T follicular helper cell (primary cell): ENCODE measurements at regions not wholly inside any gene's neighbourhood (a gene's known extent, or its start where the extent isn't known, plus 50 kb on each side); places are given as distances from the start of the nearest gene placed in this dataset.

ENCODE experiments used
- DNase-seq: peaks from one replicate; pipeline ENCODE4 v3.0.0-alpha.2; 2020; ENCODE audit warnings: low read depth

DNA sequence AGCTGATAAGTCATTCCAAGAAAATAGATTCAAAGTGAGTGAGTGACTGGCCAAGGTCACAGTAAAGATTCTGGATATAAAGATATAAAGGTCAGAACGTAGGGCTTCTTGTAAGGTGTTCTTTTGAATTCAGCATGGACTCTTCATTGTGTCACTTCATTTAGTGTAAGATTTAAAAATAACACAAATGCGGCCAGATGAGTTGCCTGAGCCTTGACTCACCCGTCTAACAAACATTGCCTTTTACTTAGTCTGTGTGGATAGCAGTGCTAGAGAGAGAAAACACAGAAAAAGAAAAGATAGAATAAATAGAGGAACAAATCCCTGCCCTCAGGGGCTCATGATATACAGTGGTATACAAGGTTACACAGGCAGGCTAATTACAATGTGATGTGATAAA is 223.4 kb downstream of the PLPP3 start:
- DNase-seq: no peak

DNA sequence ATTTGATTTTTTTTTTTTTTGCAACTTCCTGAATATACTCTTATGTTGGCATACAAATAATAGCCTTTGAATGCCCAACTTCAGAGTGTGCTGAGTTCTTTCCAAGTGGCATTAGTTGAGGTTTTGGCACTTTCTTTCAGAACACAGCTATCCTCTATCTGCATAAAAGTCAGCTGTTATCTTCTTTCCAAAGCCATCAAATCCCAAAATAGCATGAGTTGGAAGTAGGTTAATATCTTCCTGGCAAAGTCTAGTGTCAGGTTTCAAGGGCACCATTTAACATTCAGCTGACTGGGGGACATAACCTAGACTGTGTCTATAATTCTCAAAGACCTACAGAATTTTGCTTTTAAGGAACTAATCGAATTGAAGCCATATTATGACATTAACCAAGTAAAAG is 223.9 kb downstream of the PLPP3 start:
- no peak for DNase-seq

DNA sequence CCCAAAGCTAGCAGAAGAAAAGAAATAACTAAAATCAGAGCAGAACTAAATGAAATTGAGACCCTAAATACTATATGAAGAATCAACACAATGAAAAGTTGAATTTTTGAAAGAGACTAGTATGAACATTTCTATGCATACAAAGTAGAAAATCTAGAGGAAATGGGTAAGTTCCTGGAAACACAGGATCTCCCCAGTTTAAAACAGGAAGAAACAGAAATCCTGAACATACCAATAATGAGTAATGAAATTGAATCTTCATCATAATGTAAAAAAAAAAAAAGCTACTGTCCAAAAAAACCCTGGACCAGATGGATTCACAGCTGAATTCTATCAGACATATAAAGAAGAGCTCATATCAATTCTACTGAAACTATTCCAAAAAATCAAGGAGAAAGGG is 233.5 kb downstream of the PLPP3 start:
- DNase-seq: no peak

DNA sequence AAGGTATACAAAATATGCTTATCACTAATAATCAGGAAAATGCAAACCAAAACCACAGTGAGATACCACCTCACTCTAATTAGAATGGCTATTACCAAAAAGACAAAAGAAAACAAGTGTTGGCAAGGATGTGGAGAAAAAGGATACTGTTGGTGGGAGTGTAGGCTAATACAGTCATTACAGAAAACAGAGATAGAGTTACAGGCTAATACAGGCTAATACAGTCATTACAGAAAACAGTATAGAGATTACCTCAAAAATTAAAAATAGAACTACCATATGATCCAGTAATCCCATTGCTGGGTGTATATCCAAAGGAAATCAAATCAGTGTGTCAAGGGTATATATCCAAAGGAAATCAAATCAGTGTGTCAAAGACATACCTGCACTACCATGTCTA is 238.4 kb downstream of the PLPP3 start:
- no peak for DNase-seq

DNA sequence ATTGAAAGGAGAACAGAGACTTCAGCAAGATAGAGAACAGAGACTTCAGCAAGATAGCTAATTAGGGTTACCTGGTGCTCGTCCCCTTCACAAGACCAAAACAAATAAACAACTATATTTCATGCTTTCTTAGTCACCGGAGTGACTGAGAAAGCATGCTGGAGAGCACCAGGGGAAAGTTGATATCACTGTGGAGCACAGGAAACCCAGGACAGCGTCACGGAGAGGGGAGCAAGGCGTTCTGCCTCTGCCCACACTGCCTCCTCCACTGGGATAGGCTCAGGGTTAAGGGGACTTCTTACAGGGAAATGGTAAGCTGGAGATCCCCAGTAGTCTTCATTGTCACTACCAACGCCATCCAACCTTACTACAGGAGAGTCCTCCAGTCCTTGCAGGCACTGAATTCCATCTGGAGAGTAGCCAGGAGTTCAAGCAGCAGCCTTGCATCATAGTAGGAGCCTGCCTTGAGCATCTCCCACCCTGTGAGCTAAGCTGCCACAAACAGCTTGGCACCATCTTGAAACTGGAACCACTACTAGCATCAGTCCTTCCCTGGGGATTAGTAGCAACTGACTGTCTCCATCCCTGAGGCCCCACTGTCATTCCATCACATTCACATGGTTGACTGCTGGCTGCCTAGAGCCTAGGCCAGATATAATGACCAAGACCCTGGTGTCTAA is 239.4 kb downstream of the PLPP3 start:
- no peak for DNase-seq

DNA sequence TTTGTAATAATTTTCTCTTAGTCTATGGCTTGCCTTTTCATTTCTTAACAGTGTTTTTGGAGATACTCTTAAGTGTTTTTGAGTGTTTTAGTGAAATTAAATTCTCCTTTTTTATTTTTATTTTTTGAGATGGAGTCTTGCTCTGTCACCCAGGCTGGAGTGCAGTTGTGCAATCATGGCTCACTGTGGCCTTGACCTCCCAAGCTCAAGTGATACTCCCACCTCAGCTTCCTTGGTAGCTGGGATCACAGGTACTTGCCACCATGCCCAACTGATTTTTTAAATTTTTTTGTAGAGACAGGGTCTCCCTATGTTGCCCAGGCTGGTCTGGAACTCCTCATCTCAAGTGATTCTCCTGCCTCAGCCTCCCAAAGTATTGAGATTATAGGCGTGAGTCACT is 240.3 kb downstream of the PLPP3 start:
- no peak for DNase-seq

DNA sequence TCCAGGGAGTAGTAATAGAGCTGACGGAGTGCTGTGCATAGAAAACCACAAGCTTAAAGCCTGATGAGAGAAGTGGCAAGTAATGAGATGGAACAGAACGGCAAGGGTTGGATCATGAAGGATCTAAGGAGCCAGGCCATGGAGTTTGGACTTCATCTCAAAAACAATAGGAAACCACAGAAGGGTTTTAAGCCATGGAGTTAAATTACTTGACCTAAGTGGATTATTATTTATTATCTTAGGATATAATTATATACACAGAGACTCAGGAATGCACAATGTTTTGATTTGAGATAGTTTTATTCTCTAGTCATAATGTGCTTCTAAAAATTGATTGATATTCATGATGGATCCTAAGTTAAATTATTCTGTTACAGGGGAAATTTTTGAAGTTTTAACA is 242.4 kb downstream of the PLPP3 start:
- no peak for DNase-seq

DNA sequence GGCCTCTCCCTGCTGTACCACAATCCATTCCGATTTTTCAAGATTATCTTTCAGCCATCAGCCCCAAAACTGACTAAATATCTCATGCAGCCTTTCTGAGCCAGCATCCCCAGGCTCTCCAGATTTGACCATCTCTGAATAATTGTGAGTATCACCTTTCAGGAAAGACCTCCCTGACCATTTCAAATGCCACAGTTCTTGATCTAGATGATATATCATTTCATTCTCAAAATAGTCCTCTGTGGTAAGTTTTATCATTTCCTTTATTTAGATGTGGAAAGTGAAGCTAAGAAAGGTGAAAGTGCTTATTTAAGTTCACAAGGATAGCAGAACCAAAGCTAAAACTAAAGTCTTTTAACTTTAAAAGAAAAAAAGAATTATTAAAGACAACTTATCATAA is 244.0 kb downstream of the PLPP3 start:
- DNase-seq: no peak

DNA sequence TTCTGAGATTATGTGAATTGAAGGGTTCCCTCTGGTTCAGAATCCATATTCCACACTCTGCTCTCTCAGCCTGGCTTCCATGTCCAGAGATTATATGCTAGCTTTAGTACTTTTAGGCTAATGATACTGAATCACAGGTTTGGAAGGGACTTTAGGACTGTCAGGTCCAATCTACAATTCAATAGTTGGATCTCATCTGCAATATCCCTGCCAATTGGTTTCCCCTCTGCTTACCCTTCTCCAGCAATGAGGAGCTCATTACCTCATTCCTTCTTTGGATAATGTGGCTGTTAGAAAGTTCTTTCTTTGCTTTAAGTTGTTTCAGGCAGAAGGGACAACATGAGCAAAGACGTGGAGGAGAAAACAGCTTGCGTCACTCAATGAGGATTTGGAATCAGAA is 245.3 kb downstream of the PLPP3 start:
- DNase-seq: no peak

DNA sequence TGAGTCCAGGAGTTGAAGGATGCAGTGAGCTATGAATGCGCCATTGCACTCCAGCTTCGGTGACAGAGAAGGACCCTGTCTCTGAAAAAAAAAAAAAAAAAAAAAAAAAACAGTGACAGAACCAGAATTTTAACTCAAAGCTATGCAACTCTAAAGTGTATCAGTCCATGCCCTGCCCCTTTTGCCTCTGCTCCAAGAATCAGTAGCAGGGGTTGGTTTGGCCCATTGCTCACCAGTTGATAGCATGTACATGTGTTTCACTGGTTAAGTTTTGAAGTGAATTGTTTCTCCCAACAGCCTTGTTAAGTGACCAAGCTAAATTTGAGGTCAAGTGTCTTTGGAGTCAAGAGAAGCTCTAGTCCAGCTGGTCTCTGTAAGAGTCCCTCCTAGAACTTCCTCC is 245.9 kb downstream of the PLPP3 start:
- no peak for DNase-seq

DNA sequence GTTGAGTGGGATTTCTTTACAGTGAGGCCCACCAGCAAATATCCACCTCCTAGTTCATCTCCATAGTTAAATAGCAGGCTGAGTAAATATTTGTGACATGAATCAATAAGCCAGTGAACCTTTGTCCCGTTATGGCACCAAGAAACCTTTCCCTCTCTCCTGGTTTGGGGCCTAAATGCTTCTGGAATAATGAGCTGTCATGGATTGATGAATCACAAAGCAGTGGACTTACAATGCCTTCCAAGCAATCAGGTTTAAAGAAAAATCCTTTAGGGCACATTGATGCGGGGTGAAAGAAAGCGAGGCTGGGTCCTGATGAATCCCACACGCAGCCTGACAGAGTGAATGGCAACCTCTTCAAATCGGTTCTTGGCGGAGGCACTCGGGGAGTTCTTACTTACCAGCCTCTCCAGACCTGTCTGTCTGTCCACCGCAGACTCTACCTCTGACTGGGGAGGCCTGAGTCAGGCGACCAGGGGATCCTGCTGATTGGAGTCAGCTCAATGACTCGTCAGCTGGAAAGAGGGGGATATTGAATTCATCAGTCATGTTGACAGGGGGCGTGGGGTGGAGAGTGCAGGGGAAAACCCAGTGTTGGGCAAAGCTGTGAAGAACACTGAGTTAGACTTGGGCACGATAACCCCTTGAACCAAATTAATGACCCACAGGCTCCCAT is 247.3 kb downstream of the PLPP3 start:
- no peak for DNase-seq

DNA sequence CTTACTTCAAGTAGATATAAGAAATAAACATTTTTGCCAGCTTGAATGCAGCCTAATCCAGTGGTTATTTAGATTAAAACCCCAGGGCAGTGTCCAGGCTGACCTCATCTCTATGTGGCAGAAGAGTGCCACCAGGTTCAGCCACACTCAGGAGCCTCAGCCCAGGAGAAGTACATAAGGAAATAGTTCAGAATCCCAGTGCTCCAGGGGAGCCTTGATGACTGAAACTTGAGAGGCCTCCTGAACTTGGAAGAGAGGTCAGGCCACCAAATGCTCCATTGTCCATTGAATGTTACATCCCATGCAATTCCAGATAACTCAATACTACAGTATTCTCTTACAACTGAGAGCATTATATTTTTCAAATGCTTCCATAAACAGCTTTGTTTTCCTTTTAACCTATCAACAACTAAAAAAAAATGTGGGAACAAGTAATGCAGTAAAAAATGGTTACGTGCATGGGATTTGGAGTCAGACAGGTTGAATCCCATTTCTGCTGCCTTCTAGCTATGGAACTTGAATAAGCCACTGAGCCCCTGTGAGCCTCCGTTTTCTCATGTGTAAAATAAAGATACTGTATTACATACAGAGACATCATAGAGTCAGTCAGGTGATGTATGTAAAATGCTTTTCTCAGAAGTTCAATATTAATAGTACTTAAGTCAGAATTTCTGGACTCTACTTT is 248.0 kb downstream of the PLPP3 start:
- no peak for DNase-seq

DNA sequence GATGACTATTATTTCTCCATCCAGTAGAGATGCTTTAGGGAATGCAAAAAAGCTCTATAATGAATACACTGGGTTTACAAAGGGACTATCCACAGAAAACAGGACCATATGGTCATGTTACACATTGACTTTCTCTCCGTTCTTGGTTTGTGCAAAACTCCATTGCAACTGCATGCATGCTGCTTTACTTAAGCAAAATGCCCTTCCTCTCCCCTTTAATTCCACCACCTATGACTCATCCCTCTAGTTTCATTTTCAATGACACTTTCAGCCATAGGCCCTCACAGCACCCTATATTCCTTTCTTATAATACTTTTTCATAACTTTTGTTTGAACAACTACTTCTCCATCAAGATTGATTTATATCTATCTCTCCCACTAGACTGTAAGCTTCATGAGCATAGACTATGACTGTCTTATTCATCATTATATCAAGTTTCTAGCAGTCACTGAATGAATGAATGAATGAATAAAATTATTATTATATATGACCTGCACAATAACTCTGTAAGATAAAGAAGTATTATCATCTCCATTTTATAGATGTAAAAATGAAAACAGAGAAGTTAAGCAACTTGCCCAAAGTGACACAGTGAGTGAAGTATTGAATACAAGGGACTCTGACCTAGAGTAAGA is 248.9 kb downstream of the PLPP3 start:
- DNase-seq: no peak

DNA sequence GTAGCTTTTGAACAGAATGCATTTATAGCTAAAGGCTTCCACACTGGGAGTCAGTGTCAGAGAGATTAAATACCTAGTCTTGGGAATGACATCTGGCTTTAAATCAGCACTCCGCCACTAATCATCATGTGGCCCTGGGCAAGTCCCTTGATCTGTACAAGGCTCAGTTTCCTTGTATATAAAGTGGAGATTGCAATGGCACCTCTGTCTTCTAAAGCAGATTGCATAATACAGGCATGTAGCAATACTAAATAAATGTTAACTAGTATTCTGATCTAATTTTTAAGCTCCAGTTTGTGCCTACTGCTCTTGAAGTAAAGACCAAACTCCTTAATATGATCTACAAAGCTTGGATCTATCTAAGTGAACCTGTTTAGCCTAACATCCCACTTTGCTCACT is 249.4 kb downstream of the PLPP3 start:
- DNase-seq: no peak

DNA sequence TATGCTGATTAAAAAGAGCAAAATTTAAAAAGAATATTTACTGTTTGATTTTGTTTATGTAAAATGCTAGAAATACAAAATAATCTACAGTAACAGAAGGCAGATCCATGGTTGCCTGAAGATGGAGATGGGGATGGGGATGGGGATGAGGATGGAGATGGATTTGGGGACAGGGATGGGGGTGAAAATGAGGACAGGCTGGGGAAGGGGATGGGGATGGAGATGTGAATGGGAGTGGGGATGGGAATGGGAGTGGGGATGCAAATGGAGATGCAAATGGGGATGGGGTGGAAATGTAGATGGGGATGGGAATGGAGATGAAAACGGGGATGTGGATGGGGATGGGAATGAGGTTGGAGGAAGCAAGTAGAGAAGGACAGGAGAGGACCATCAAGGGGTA is 252.2 kb downstream of the PLPP3 start:
- no peak for DNase-seq

DNA sequence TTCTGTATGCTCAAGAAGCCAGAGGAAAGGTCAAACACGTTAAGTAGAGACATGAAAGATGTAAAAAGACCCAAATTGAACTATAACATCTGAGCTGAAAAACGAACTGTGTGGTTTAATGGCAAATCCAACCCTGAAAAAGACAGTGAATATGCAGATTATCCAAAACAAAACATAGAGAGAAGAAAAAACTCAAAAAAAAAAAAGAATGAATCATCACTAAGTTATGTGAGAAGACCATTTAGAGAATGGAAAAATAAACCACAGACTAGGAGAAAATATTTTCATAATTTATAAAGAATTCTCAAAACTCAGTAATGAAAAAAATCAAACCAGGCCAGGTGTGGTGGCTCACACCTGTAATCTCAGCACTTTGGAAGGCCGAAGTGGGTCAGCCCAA is 253.3 kb downstream of the PLPP3 start:
- DNase-seq: no peak

DNA sequence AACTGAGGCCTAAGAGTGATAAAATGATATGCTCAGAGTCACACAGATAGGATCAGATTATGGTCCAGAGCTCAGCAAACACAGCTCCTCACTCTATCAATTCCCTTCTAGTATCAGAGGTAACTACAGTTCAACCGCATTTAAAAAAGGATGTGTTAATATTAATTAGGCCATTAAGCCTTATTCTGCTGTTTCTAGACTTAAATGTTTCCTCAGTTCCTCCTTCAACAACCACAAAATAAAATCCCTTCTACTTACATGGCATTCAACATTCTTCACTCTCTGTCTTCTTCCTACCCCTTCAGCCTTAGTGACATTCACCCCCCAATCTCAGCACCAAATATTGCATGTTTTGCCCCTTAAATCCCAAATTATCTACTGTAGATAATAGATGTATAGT is 254.9 kb downstream of the PLPP3 start:
- DNase-seq: no peak

DNA sequence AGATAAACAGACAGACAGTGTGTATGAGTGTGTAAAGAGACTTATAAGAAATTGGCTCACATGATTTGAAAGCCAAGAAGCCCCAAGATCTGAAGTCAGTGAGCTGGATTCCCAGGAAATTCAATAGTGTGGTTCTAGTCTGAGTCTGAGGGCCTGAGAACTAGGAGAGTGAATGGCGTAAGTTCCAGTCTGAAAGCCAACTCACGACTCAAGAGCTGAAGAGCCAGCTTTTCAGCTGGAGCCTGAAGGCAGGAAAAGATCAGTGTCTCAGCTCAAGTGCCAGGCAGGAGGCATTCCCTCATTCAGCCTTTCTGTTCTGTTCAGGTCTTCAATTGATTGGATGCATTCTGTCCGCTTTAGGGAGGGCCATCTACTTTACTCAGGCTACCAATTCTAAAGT is 257.2 kb downstream of the PLPP3 start:
- DNase-seq: no peak

DNA sequence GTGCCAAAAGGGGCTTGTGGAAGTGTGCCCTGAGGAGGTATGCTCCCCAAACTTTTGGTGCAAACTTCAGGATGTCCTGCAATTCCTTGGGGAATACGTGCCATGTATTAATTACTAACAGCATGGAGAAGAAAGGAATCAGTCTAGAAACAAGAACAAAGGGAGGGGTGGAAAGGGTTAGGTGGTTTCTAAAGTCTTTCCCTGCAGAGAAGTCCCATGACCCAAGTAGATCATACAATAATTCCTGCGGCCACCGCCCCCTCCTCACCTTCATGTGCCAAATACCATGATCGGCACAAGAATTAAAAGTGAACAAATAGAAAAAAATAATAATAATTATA is 258.2 kb downstream of the PLPP3 start:
- no peak for DNase-seq

DNA sequence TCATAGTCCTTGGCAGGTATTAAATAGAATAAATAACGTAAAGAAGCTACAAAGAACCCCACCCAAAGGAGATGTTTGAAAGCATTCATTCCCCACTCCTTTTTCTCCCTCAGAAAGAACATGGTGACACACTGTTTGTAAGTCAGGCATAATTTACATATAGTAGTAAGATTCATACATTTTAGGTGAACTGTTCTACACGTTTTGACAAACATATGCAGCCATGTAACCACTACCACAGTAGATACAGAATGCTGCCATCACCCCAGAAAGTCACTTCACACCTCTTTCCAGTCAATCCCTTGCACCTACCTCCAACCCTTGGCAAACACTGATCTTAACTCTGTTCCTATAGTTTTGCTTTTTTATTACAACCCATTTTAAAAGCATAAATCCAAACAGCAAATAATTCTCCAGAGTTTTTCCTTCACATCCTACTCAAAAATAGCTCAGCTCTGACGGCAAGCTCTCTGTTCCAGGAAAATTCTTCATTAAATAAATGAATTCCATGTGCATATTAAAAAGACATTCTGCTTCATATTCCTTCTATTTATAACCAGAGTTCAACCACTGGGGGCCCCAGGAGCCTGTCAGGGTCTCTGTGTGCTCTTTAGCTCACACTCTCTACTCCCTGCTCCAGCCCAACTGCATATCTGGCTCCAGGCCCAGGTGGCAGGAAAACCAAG is 258.8 kb downstream of the PLPP3 start:
- no peak for DNase-seq

DNA sequence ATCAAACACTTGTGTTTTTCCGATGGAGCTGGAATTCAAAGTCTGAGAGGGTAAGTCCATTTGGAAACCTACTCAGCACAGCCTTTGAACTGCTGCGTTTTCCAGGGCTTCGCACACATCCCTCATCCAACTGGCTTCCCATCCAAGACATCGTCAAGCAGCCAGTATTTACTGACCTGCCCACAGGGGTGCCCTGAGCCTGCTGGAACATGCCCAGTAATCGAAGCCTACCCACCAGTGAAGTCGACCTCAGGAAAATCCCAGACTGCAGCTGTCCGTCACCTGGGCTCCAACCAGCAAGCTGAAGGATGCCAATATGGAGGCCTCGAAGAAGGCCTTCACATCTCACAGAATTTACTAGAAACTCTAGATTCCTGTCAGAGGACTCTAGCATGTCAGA is 261.6 kb downstream of the PLPP3 start:
- no peak for DNase-seq

DNA sequence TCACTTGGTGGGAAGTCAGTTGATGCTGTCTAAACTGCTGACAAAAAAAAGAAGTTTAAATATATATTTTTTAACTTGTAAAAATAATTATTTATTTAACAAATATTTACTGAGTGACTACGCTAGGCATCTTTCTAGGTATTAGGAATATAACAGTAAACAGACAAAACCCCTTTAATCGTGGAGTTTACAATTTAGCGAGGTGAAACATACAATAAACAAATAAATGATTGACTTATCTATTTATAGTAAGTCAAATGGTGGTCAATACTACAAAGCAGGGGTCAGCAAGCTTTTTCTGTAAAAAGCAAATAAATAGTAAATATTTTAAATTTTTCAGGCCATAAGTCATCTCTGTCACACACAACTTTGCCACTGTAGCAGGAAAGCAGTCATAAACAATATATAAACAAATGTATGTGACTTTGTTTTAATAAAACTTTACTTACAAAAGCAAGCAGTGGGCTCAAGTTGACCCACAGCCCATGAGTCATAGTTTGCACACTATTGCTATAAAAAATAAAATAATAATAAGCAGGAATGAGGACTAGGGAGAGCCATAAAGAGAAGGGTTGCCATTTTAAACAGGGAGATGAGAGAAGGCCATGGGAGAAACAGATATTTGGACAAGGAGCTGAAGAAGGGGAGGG is 263.9 kb downstream of the PLPP3 start:
- no peak for DNase-seq
